Trophoblast cell (in vitro differentiated cells and primary cell): ENCODE measurements at regions not wholly inside any gene's neighbourhood (a gene's known extent, or its start where the extent isn't known, plus 50 kb on each side); places are given as distances from the start of the nearest gene placed in this dataset.
A peak's percentile ranks its signal among the peaks of the same experiment; 100 is the strongest.

Experiments
- DNase-seq, 2 donors: peaks; one replicate each; pipeline ENCODE4 v3.0.0-alpha.2; 2016
- H2AFZ ChIP-seq: 2 replicates; pipeline ENCODE4 v1.6.1; 2013; ENCODE audit warnings: low read length, moderate library complexity, mild to moderate bottlenecking; ENCODE audit not compliant: insufficient read depth, poor library complexity
- H2AK5ac ChIP-seq: 2 replicates; pipeline ENCODE4 v1.6.1; 2013; ENCODE audit warnings: mild to moderate bottlenecking, low read length
- H2BK120ac ChIP-seq: 2 replicates; pipeline ENCODE4 v1.6.1; 2013; ENCODE audit warnings: low read length, mild to moderate bottlenecking, moderate library complexity; ENCODE audit not compliant: insufficient read depth, poor library complexity
- H2BK12ac ChIP-seq: 2 replicates; pipeline ENCODE4 v1.6.1; 2013; ENCODE audit warnings: mild to moderate bottlenecking, low read length, moderate library complexity
- H2BK5ac ChIP-seq: 2 replicates; pipeline ENCODE4 v1.6.1; 2013; ENCODE audit warnings: low read length, low read depth, moderate library complexity, mild to moderate bottlenecking; ENCODE audit not compliant: poor library complexity
- H3K14ac ChIP-seq: 2 replicates; pipeline ENCODE4 v1.6.1; 2013; ENCODE audit warnings: mild to moderate bottlenecking, low read length
- H3K18ac ChIP-seq: 2 replicates; pipeline ENCODE4 v1.6.1; 2013; ENCODE audit warnings: mild to moderate bottlenecking, low read length
- H3K23ac ChIP-seq: 2 replicates; pipeline ENCODE4 v1.6.1; 2013; ENCODE audit warnings: low read length
- H3K27ac ChIP-seq: 2 replicates; pipeline ENCODE4 v1.5.1; 2013; ENCODE audit warnings: low read depth, mild to moderate bottlenecking, inconsistent platforms, low read length, moderate library complexity
- H3K27me3 ChIP-seq: 2 replicates; pipeline ENCODE4 v1.6.1; 2013; ENCODE audit warnings: inconsistent platforms, mild to moderate bottlenecking, low read length, moderate library complexity; ENCODE audit not compliant: insufficient read depth
- H3K36me3 ChIP-seq, 2 experiments: 1 replicate in 1 of 2; 2 replicates in 1 of 2; pipeline ENCODE4 v1.6.1; 2013; ENCODE audit warnings: low read length in 2 of 2, mild to moderate bottlenecking in 2 of 2, moderate library complexity in 1 of 2; ENCODE audit not compliant: insufficient read depth in 2 of 2, control insufficient read depth in 1 of 2
- H3K4ac ChIP-seq: 2 replicates; pipeline ENCODE4 v1.6.1; 2013; ENCODE audit warnings: low read depth, mild to moderate bottlenecking, low read length, moderate library complexity
- H3K4me1 ChIP-seq, 2 experiments: 1 replicate in 1 of 2; 2 replicates in 1 of 2; pipeline ENCODE4 v1.6.1; 2013; ENCODE audit warnings: low read length in 2 of 2, mild to moderate bottlenecking in 2 of 2, moderate library complexity in 1 of 2; ENCODE audit not compliant: insufficient read depth in 2 of 2, control insufficient read depth in 1 of 2
- H3K4me2 ChIP-seq: 2 replicates; pipeline ENCODE4 v1.6.1; 2013; ENCODE audit warnings: inconsistent platforms, mild to moderate bottlenecking, low read length, moderate library complexity
- H3K4me3 ChIP-seq: 2 replicates; pipeline ENCODE4 v1.5.1; 2013; ENCODE audit warnings: mild to moderate bottlenecking, low read depth, low read length, inconsistent platforms
- H3K79me1 ChIP-seq: one replicate; pipeline ENCODE4 v1.6.1; 2013; ENCODE audit warnings: low read length
- H3K79me2 ChIP-seq: 2 replicates; pipeline ENCODE4 v1.6.1; 2013; ENCODE audit warnings: low read length, mild to moderate bottlenecking; ENCODE audit not compliant: control insufficient read depth, insufficient read depth, poor library complexity
- H3K9ac ChIP-seq: 2 replicates; pipeline ENCODE4 v1.6.1; 2013; ENCODE audit warnings: mild to moderate bottlenecking, low read length
- H3K9me3 ChIP-seq: 2 replicates; pipeline ENCODE4 v1.6.1; 2013; ENCODE audit warnings: low read depth, mild to moderate bottlenecking, control low read depth, inconsistent platforms, low read length; ENCODE audit not compliant: insufficient read depth
- H4K12ac ChIP-seq: 2 replicates; pipeline ENCODE4 v1.6.1; 2013; ENCODE audit warnings: low read depth, mild to moderate bottlenecking, low read length, moderate library complexity
- H4K8ac ChIP-seq: 2 replicates; pipeline ENCODE4 v1.6.1; 2013; ENCODE audit warnings: low read depth, mild to moderate bottlenecking, low read length, moderate library complexity
- H4K91ac ChIP-seq: one replicate; pipeline ENCODE4 v1.6.1; 2013; ENCODE audit warnings: low read depth, mild to moderate bottlenecking, low read length, moderate library complexity
- WGBS: extraction: QIAGEN DNeasy Blood & Tissue Kit; methylation state at CpG from one replicate; pipeline ENCODE4 v1.1.7; 2013; ENCODE audit warnings: missing lambda C conversion rate; ENCODE audit not compliant: insufficient read length, insufficient coverage; ENCODE audit errors: extremely low coverage; 5-methylcytosine and 5-hydroxymethylcytosine counted together

GRCh38 chrX:5409106-5409505 lies 819.6 kb downstream of the NLGN4X start:
- Histone ChIP-seq H3K36me3 (no peaks in the 10 kb centered on the region), H3K79me1 (no peaks in the 10 kb centered on the region), H4K8ac (no peak overlapping the region), H3K4me3 (no peak overlapping the region), H3K18ac (no peak overlapping the region), H3K9me3 (no peaks in the 10 kb centered on the region), H3K79me2 (no peaks in the 10 kb centered on the region), H2AK5ac (no peak overlapping the region), H3K9ac (no peak overlapping the region), H4K12ac (no peak overlapping the region), H3K14ac (no peak overlapping the region), H2BK12ac (no peak overlapping the region), H4K91ac (no peak overlapping the region), H3K4me1 (no peaks in the 10 kb centered on the region), H3K23ac (no peak overlapping the region), H2AFZ (no peak overlapping the region), H2BK5ac (no peak overlapping the region), H3K27me3 (no peaks in the 10 kb centered on the region), H3K4me2 (no peak overlapping the region), H3K4ac (no peak overlapping the region), H2BK120ac (no peak overlapping the region), H3K27ac (no peak overlapping the region)
- no peak for DNase-seq
- no CpG with 5 or more reads among the region's 5 CpGs for WGBS

GRCh38 chrX:5402461-5402860 lies 826.2 kb downstream of the NLGN4X start:
- no peak overlapping the region for H3K9ac ChIP-seq
- H2BK120ac ChIP-seq, result no peak overlapping the region
- no peak overlapping the region for H3K4ac ChIP-seq
- H2BK12ac ChIP-seq, result no peak overlapping the region
- H2AFZ ChIP-seq, result no peak overlapping the region
- H4K12ac ChIP-seq, result no peak overlapping the region
- no peaks in the 10 kb centered on the region for H3K9me3 ChIP-seq
- no peak overlapping the region for H3K14ac ChIP-seq
- no CpG with 5 or more reads among the region's 3 CpGs for WGBS
- no peak overlapping the region for H3K4me3 ChIP-seq
- no peak overlapping the region for H3K4me2 ChIP-seq
- no peaks in the 10 kb centered on the region for H3K79me2 ChIP-seq
- H3K79me1 ChIP-seq, result no peaks in the 10 kb centered on the region
- H2AK5ac ChIP-seq, result no peak overlapping the region
- H4K91ac ChIP-seq, result peak overlapping the region; percentile 37
- no peak overlapping the region for H3K27ac ChIP-seq
- H3K23ac ChIP-seq, result no peak overlapping the region
- no peaks in the 10 kb centered on the region for H3K27me3 ChIP-seq
- no peaks in the 10 kb centered on the region for H3K36me3 ChIP-seq
- DNase-seq, result peak in 1 of 2 donors; percentile 46
- H3K18ac ChIP-seq, result no peak overlapping the region
- no peak overlapping the region for H4K8ac ChIP-seq
- no peak overlapping the region for H2BK5ac ChIP-seq
- H3K4me1 ChIP-seq, result no peaks in the 10 kb centered on the region

DNA sequence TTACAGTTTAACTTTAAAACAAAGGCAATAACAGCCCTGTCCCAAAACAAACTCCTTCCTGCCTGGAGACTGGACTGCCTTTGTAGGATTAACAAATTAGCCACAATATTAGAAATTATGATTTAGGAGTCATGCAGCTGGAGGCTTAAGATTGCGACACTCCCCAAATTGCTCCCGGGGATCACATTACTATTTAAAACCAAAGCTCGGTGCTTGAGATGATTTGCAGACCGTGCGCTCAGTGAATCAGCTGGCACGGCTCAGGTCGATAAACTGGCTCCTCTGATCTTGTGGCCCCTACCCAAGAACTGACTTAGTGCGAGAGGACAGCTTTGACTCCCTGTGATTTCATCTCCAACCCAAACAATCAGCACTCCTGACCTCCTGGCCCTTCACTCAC lies 829.3 kb downstream of the NLGN4X start:
- H4K12ac ChIP-seq, result no peak overlapping the region
- no peak overlapping the region for H3K23ac ChIP-seq
- no peaks in the 10 kb centered on the region for H3K27me3 ChIP-seq
- H2BK120ac ChIP-seq, result peak overlapping the region; percentile 24
- H3K4me1 ChIP-seq, result peaks cover 0 to 2% of the 10 kb centered on the region in 2 experiments
- no peak overlapping the region for H2AFZ ChIP-seq
- H3K79me2 ChIP-seq, result no peaks in the 10 kb centered on the region
- H3K14ac ChIP-seq, result no peak overlapping the region
- H2AK5ac ChIP-seq, result no peak overlapping the region
- H3K4ac ChIP-seq, result no peak overlapping the region
- H4K8ac ChIP-seq, result no peak overlapping the region
- no peaks in the 10 kb centered on the region for H3K36me3 ChIP-seq
- no peak overlapping the region for H3K4me2 ChIP-seq
- no peak overlapping the region for H3K18ac ChIP-seq
- H3K4me3 ChIP-seq, result no peak overlapping the region
- no peak overlapping the region for H2BK12ac ChIP-seq
- H2BK5ac ChIP-seq, result no peak overlapping the region
- H4K91ac ChIP-seq, result no peak overlapping the region
- no CpG with 5 or more reads among the region's 8 CpGs for WGBS
- H3K79me1 ChIP-seq, result no peaks in the 10 kb centered on the region
- no peak overlapping the region for H3K27ac ChIP-seq
- no peak overlapping the region for H3K9ac ChIP-seq
- no peak for DNase-seq
- H3K9me3 ChIP-seq, result no peaks in the 10 kb centered on the region

DNA sequence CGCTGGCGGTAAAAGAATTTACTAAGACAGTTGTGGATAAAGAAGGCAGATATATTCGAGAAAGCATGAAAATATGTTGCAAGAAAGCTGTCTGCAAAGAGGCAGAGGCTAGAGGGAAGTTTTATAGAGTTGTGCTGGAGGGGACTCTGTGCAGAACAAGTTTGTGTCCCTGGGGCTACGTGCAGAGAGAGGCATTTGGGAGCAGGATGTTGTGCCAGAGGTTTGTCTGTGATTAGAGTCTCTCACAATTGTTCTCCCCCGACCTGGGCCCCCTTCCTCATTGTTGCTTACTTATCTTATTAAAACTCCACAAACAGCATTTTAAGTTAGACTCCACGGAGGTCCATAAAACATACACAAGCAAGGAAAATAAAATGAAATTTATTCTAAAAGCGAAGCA lies 831.3 kb downstream of the NLGN4X start:
- Histone ChIP-seq H3K4me2 (no peak overlapping the region), H3K4ac (no peak overlapping the region), H2BK5ac (no peak overlapping the region), H2AK5ac (no peak overlapping the region), H3K23ac (no peak overlapping the region), H4K12ac (no peak overlapping the region), H3K14ac (no peak overlapping the region), H3K36me3 (no peaks in the 10 kb centered on the region), H4K8ac (no peak overlapping the region), H3K79me1 (no peaks in the 10 kb centered on the region), H3K9me3 (no peaks in the 10 kb centered on the region), H2BK12ac (no peak overlapping the region), H3K18ac (no peak overlapping the region), H4K91ac (no peak overlapping the region), H3K9ac (no peak overlapping the region), H3K79me2 (no peaks in the 10 kb centered on the region), H3K4me1 (peaks cover 0 to 2% of the 10 kb centered on the region in 2 experiments), H2AFZ (no peak overlapping the region), H3K27ac (no peak overlapping the region), H3K4me3 (no peak overlapping the region), H2BK120ac (no peak overlapping the region), H3K27me3 (no peaks in the 10 kb centered on the region)
- DNase-seq, result peak in 1 of 2 donors; percentile 1
- WGBS, result no CpG with 5 or more reads among the region's 7 CpGs
